NK-92 treated with Interleukin-12 subunit alpha and Interleukin-12 subunit beta, amount 100 ng/mL, for 24 hours (cell line): ENCODE measurements at regions not wholly inside any gene's neighbourhood (a gene's known extent, or its start where the extent isn't known, plus 50 kb on each side); places are given as distances from the start of the nearest gene placed in this dataset.

ENCODE experiments used
- DNase-seq: peaks from one replicate; lab custom pipeline; 2025; lab: John Stamatoyannopoulos, UW

DNA sequence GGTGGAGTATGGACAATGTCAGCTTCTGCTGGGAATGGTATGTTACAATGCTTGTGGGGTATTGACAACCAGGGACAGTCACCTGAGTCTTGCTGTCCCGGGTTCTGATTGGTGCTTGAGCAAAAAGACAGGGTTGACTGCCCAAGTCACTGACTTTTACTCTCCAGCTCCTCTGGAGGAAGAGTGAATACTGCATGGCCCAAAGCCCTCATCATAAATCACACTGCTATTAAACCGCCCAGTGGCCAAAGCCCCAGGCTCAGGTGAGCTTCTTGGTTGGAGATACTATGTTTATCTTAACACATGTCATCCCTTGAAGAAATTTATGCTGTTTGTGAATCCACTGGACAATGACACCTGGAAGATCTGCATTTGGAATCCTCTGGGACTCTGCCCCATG is 90.0 kb upstream of the IGFBP3 start:
- DNase-seq, result no peak

- DNase-seq, result no peak
These were observed 88.1 kb upstream of the IGFBP3 start for GRCh38 chr7:46009211-46009610.

GRCh38 chr7:46007990-46008643 is 87.0 kb upstream of the IGFBP3 start:
- DNase-seq, result no peak

GRCh38 chr7:46007194-46007593 is 86.1 kb upstream of the IGFBP3 start:
- no peak for DNase-seq

GRCh38 chr7:46006723-46007122 is 85.7 kb upstream of the IGFBP3 start:
- DNase-seq, result no peak

- DNase-seq, result no peak
These were observed 85.1 kb upstream of the IGFBP3 start for GRCh38 chr7:46006212-46006611.

DNA sequence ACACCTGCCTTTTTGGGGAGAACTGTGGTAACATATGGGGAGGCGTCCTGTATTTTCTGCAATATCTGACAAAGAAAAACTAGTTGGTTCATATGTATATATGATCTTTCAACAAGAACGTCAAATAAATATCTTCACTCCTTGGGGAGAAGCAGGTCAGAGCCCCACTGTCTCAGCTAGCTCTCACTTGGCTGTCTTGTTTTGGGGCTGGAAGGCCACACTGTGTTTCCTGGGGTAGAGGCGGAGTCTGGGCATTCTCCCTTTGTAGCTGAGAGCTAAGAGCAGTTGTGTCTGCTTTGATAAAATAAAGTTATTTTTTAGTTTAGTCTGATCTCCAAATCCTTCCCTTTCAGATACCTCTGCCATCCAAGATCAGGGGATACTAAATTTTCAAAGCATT is 83.9 kb upstream of the IGFBP3 start:
- no peak for DNase-seq

DNA sequence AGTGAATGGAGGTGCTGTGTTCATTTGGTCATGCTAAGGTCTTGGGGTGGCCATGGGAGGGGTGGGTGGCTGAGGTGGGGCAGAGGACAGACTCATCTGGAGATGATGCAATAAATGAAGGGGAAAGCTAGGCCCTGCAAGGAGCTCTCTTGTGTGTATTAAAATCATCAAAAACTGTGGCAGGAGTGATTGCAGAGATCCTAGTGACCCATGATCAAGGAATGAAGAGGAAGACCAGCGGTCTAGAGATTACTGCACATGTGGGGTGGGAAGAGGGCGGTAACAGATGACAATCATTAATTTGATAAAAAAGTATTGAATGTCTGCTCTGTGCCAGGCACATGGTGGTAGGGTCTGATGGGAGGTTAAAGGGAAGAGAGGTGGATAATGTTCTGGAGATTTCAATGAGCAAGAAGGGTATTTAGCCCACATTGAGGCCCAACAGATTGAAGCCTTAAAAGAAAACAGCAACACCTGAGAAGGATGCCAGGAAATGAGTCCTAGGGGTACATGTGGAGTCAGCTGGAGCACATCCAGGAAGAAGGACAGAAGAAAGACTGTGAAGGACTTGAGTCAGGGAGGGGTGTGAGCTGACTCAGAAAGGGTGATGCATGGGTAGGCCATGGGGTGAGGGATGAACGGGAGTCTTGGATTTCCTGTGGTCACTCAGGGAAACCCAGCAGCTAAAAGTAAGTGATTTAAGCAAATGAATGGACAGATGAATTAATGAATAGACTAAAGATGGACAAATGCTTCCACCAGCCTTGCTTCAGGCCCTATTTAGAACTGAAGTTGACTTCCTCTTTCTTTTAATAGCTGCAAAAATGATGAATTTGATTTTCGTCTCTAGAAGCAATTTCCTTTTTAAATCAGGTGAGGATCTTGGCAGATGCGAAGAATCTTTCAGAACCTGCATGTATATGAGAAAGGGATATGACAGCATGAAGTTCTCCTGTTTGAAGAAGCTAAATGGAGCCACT is 83.1 kb upstream of the IGFBP3 start:
- DNase-seq, result no peak

DNA sequence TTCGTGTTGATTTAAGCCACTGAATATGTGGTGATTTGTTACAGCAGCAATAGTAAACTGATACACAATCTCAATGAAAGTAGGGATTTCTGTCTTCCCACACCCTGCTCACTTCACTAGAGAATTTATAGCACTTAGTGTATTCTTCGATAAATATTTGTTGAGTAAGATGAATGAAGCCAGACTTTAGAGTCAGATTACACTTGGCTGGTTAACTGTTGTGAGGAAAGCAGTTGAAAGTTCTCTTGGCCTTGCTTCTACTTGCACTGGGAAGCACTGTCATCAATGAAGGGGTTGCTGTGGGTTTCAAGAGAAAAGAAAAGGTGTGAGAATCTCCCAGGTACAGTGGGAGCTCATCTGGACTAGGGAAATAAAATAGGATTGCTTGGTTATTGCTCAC is 82.1 kb upstream of the IGFBP3 start:
- DNase-seq, result no peak

DNA sequence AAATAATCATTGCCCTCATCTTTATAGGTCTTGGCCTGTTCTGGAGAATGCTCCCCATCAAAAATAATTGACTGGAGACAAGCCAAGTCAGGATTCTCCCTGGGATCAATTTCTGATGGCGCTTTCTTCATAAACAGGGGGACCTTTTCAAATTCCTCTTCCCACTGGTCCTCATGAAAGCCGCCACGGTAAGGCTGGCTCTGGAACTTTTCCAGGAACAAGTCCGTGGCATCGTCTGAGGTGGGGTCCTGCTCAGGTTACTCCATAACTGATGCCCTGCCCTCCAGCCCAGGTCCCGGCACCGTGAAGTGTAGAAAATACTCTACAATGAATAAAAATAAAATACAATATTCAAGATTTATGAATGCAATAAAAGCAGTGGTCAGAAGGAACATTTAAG is 79.4 kb upstream of the IGFBP3 start:
- DNase-seq, result no peak

DNA sequence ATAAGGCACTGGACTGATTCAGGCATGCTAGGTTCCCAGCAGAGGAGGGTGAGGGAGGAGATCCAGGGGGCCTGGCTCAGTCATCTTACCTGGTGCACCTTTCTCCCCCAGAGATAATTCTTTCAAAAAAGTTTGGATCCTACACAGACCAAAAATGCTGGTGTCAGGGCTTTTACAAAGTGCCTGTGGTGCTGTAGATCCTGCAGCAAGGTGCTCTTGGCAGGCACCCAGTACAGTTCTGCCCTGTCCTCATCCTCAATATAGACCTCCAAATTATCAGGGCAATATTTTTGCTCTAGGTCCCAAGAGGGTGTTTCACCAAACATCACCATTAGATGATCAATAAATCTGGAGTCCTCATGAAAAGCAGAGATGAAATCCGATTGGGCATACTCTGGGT is 78.5 kb upstream of the IGFBP3 start:
- no peak for DNase-seq

- no peak for DNase-seq
These were observed 77.4 kb upstream of the IGFBP3 start for GRCh38 chr7:45998506-45998905.

- DNase-seq, result no peak
These were observed 72.5 kb upstream of the IGFBP3 start for GRCh38 chr7:45993621-45994020.

GRCh38 chr7:45992826-45993225 is 71.8 kb upstream of the IGFBP3 start:
- DNase-seq, result no peak

DNA sequence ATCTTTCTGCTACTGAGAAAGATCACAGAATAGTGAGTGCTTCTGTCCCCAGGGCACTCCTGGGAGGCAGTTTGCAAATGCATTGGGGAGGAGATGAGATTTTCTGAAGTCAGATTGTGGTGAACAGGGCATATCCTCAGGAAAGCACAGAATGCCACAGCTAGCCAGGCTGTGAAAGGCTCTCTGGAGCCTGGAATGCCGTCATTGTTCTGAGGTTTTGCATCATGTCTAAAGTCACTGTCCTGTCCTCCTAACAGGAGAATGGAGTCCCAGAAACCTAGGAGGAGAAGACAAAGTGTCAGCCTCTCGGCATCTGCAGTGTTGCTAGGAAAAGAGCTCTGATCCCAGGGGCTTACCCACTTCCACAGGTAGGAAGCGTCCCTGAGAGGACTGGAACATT is 69.2 kb upstream of the IGFBP3 start:
- DNase-seq, result no peak

DNA sequence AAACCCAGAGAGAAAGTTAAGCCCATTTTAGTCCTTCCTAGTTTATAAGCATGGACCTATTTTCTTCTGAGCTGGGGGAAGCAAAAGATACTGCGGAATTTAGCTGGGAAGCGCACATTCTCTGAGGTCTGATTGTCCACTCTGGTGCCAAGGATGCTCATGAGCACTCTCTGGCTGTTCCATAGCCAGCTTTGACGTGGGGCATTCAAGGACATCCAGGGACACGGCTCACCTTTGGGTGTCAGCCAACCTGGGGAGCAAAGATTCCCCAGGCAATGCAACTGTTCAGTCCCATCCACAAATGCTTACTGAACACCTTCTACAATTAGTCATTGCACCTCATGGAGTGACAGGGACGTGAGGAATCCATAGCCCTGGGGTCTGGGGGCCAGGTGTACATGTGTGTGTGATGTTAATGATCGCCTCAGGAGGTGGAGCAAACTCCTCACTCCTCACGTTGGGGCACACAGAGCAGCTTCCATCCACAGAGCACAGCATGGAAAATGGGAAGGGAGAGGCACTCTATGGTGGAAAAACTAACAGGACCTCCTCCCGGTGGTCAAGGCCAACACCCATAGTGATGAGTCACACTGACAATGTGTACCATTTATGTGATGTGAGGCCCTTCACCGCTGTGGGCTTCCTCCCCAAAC is 67.5 kb upstream of the IGFBP3 start:
- no peak for DNase-seq

- DNase-seq, result no peak
These were observed 66.6 kb upstream of the IGFBP3 start for GRCh38 chr7:45987521-45988290.

DNA sequence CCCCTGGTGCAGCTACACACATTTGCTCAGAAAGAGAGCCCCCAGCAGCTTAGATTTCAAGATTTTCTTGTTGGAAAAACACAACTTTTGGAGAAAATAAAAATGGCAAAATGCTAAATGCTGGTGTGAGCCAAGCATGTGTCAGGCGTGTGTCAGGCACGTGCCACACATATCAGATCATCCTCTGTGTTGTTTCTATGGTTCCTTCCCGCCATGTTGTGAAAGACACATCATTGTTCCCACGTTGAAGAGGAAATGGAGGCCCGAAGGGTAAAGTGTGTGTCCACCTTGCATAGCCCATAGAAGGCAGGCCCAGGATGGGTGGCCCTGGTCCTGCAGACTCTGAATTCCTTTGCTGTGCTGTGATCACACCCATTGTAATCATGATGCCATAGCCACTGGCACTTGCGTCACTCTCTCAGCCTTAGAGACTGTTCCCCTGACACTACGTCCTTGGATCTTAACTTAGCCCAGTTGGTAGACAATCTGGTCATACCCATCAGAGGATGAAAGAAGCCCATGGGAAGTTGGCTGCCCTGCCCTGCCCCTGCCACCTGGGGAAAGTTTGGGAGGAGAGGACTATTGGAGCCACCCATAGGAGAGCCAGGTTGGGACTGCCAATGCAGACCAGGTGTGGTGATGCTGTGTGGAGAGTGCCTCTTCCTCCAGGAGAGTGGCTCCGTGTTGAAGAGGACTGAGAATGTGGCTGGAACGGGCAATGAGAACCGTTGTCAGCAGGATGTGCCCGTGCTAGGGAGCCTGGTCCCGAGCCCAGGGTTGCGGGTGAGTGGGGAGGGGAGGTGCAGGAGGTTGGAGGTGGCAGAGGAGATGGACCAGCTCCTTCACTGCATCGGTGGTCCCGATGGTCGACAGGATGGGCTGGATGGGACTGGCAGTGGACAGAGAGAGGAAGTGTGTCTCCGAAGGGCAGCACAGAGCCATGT is 65.6 kb upstream of the IGFBP3 start:
- no peak for DNase-seq

GRCh38 chr7:45985902-45986301 is 64.8 kb upstream of the IGFBP3 start:
- no peak for DNase-seq

DNA sequence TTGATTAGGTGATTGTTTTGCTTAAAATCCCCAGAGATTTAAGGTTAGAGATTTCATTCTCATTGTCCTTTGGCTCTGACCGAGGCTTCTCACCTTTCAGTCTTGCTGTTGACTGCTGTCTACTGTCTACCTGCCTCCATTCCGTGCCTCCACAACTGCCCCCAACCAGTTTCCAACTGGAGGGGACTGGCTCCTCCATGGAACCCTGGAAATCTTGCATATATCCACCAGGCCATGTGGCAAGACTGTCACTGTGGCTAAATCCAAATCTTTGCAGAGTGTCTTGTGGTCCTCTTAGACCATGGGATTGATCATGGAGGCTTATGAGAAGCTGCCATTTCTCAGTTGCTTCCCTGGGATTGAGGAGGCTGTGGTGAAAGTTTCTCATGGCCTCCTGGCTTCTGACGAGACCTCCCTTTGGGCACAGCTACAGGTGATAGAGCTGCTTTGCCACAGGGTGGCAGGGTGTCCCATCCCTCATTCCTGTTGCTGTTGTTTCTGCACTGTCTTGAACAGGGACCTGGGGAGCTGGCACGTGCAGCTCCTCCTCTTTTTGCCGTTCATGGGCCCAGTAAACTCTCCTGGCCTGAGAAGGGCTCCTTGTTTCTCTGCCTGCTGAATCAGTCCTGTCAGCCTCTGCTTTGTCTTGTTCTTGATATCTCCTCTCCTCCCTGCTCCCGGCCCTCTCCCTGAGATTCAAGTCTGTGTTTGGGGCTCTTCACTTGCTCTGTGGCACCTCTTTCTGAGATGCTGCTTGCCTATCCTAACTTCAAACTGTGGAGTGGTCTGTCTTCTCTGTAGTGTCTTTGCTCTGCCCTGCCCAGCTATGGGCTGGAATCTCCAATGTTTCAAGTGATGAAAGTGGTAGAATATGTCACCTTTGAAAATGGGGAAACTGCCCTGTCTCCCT is 63.6 kb upstream of the IGFBP3 start:
- no peak for DNase-seq
